Fibroblast of peridontal ligament (primary cell): ENCODE measurements at regions not wholly inside any gene's neighbourhood (a gene's known extent, or its start where the extent isn't known, plus 50 kb on each side); places are given as distances from the start of the nearest gene placed in this dataset.

Experiments used
- DNase-seq: peaks from one replicate; pipeline ENCODE4 v3.0.0-alpha.2; 2010; ENCODE audit errors: extremely low read depth

DNA sequence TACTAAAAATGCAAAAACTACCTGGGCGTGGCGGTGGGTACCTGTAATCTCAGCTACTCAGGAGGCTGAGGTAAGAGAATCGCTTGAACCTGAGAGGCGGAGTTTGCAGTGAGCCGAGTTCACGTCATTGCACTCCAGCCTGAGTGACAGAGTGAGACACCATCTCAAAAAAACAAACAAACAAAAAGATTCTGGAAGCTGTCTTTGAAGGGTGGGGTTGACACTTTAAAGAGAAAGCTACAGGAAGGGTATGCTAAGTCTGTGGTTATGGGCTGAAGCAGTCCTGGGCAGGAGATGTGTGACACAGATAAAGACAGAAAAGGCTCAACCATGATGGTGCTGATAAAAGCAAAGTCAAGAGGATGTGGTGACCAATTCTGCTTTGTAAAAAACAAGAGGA, 328.5 kb upstream of the AMELY start:
- DNase-seq, result no peak

DNA sequence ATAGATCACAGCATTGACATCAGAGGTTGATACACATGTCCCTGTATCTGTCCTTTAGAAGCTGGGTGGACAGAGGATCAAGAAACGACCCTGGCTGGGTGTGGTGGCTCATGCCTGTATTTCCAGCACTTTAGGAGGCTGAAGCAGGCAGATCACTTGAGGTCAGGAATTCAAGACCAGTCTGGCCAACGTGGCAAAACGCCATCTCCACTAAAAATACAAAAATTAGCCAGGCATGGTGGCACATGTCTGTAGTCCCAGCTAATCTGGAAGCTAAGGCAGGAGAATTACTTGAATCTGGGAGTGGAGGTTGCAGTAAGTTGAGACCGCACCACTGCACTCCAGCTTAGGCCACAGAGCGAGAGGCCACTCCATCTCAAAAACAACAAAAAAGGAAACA, 300.4 kb upstream of the AMELY start:
- DNase-seq, result no peak

DNA sequence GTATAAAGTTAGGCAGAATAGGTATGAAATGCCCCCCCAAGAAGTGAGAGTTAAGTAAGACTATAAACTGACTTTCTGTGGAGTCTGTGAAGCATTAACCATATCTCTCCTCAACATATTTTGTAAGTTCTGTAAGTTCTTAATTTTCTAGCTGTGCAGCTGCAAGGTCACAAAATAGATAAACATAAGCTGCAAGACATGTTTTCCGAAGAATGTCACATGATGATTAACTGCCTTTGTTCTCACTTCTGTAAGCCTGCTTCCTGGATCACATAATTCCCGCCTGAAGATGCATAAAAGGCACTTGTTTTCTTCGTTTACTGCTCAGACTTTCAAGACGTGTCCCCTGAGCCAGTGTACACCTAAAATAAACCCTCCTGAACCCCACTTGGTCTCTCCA, 292.9 kb upstream of the AMELY start:
- DNase-seq, result no peak

DNA sequence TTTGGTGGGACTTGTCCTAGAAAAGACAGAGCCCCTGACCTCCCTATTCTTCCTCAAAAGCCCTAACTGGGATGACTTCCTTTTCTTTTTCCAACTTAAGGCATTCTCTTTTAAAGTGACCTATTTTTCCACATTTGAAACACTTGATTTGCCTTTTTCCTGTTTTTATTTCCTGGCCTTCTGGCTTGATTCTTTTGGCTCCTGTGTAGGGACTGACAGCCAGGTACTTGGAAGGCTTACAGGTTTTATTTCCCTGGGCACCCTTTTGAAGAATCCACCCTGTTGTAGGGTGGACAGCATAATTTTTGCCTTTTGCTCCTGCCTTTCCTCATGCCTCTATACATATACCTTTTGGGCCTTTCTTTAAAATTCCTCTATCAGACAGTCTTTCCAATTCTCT, 271.0 kb upstream of the AMELY start:
- no peak for DNase-seq

DNA sequence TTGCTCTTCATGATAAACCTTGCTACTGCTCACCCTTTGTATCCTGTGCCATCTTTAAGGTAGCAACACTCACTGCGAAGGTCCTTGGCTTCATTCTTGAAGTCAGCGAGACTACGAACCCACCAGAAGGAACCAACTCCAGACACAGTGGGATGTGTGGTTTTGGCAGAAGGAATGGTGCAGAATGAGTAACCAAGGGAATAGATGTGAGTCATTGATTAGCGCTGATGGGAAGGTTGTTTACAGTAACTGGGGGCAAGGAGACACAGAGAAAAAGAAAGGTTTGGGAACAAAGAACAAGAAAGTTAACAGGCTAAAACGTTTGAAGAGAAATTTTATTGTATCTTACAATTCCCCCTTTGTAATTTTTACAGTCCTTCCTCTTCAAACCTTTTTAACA, 266.1 kb upstream of the AMELY start:
- peak; percentile 22 for DNase-seq

DNA sequence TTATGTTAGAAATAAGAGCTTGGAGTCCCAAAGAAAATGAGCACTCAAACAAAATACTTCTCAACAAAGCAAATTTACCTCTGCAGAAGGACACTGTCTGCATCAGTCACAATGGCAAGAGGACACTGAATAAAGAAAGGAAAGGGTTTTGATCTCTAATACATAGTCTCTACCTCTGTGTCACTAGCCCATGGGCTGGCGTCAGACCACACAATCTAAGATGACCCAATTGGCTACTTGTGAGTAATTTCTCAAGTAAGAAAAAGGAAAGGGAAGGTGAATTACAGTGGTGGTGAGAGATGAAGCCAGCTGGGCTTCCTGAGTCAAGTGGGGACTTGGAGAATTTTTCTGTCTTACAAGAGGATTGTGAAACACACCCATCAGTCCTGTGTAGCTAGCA, 257.9 kb upstream of the AMELY start:
- DNase-seq, result no peak

DNA sequence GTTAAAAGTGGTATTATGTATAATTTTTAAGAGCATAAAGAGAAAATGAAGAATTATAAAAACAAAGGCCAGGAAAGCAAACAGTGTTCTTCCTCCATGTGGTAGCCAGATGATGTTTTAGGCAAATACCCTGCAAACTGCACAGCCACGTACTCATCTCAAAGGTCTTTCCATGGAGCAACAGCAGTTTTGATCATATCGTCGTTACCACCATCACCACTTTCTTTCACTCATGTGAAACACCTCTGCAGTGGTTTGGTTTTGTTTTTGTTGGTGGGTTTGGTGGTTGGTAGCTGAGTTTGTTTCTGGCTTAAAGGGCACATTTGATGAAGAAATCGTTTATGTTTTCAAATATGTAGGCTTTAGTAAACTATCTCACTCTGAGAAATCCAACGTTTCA, 229.9 kb upstream of the AMELY start:
- DNase-seq, result no peak
